ENCODE measurements at regions not wholly inside any gene's neighbourhood (a gene's known extent, or its start where the extent isn't known, plus 50 kb on each side); places are given as distances from the start of the nearest gene placed in this dataset.
"Not testable (repeated sequence)": the region's sequence is repeated elsewhere in the genome, so short reads cannot be mapped to it uniquely, and the experiment has no call there.

GRCh38 chr10:124242791-124243190 lies 149.4 kb upstream of the CHST15 start:
- DNase-seq (ENCODE audit: low spot score), result no peak

GRCh38 chr10:124242365-124242764 lies 149.0 kb upstream of the CHST15 start:
- DNase-seq (ENCODE audit: low spot score), result no peak

GRCh38 chr10:124241510-124241909 lies 148.1 kb upstream of the CHST15 start:
- DNase-seq (ENCODE audit: low spot score), result not testable (repeated sequence)

GRCh38 chr10:124240839-124241291 lies 147.5 kb upstream of the CHST15 start:
- no peak for DNase-seq (ENCODE audit: low spot score)

GRCh38 chr10:124239696-124240095 lies 146.3 kb upstream of the CHST15 start:
- DNase-seq (ENCODE audit: low spot score), result no peak

- DNase-seq (ENCODE audit: low spot score), result no peak
Measured at GRCh38 chr10:124239134-124239533, 145.7 kb upstream of the CHST15 start.

GRCh38 chr10:124238367-124238766 lies 145.0 kb upstream of the CHST15 start:
- DNase-seq (ENCODE audit: low spot score), result no peak

GRCh38 chr10:124237282-124237961 lies 144.0 kb upstream of the CHST15 start:
- no peak for DNase-seq (ENCODE audit: low spot score)

GRCh38 chr10:124236816-124237215 lies 143.4 kb upstream of the CHST15 start:
- DNase-seq (ENCODE audit: low spot score), result no peak

GRCh38 chr10:124236136-124236535 lies 142.7 kb upstream of the CHST15 start:
- DNase-seq (ENCODE audit: low spot score), result no peak

- DNase-seq (ENCODE audit: low spot score), result no peak
Measured at GRCh38 chr10:124235232-124235631, 141.8 kb upstream of the CHST15 start.

GRCh38 chr10:124233546-124234138 lies 140.2 kb upstream of the CHST15 start:
- no peak for DNase-seq (ENCODE audit: low spot score)

GRCh38 chr10:124232686-124233545 lies 139.5 kb upstream of the CHST15 start:
- no peak for DNase-seq (ENCODE audit: low spot score)

- no peak for DNase-seq (ENCODE audit: low spot score)
Measured at GRCh38 chr10:124231168-124232155, 138.1 kb upstream of the CHST15 start.

GRCh38 chr10:124230635-124231167 lies 137.3 kb upstream of the CHST15 start:
- no peak for DNase-seq (ENCODE audit: low spot score)

GRCh38 chr10:124229989-124230634 lies 136.7 kb upstream of the CHST15 start:
- DNase-seq (ENCODE audit: low spot score), result no peak

- DNase-seq (ENCODE audit: low spot score), result no peak
Measured at GRCh38 chr10:124229201-124229988, 136.0 kb upstream of the CHST15 start.

- no peak for DNase-seq (ENCODE audit: low spot score)
Measured at GRCh38 chr10:124228471-124228870, 135.1 kb upstream of the CHST15 start.

GRCh38 chr10:124227988-124228387 lies 134.6 kb upstream of the CHST15 start:
- DNase-seq (ENCODE audit: low spot score), result no peak

Measured in activated CD4-positive, alpha-beta T cell treated with anti-CD3 and anti-CD28 coated beads, Interleukin-2, Interleukin-4, amounts not matched to agents 100 ng/mL and 50 ng/mL, durations not matched to agents 16 hours and 8 hours (primary cell).